ENCODE measurements at regions not wholly inside any gene's neighbourhood (a gene's known extent, or its start where the extent isn't known, plus 50 kb on each side); places are given as distances from the start of the nearest gene placed in this dataset.
A peak's percentile ranks its signal among the peaks of the same experiment; 100 is the strongest.

- no peak for TF ChIP-seq POLR2AphosphoS5 (IDR thresholded peaks at IDR 0.05)
- TF ChIP-seq, protein P1, sequence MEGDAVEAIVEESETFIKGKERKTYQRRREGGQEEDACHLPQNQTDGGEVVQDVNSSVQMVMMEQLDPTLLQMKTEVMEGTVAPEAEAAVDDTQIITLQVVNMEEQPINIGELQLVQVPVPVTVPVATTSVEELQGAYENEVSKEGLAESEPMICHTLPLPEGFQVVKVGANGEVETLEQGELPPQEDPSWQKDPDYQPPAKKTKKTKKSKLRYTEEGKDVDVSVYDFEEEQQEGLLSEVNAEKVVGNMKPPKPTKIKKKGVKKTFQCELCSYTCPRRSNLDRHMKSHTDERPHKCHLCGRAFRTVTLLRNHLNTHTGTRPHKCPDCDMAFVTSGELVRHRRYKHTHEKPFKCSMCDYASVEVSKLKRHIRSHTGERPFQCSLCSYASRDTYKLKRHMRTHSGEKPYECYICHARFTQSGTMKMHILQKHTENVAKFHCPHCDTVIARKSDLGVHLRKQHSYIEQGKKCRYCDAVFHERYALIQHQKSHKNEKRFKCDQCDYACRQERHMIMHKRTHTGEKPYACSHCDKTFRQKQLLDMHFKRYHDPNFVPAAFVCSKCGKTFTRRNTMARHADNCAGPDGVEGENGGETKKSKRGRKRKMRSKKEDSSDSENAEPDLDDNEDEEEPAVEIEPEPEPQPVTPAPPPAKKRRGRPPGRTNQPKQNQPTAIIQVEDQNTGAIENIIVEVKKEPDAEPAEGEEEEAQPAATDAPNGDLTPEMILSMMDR (IDR thresholded peaks at IDR 0.05), result peak; percentile 33 to 52 (median 44)
Observed at GRCh38 chr10:25875556-25876165, 58.4 kb upstream of the MYO3A start.

Measured in breast epithelium (tissue), 3 donors.